CD4-positive, alpha-beta T cell treated with Interferon alpha-2 for 1 hour (primary cell): ENCODE measurements at regions not wholly inside any gene's neighbourhood (a gene's known extent, or its start where the extent isn't known, plus 50 kb on each side); places are given as distances from the start of the nearest gene placed in this dataset.
"Not testable (repeated sequence)": the region's sequence is repeated elsewhere in the genome, so short reads cannot be mapped to it uniquely, and the experiment has no call there.

Experiments
- DNase-seq, 2 donors: peaks; one replicate each; pipeline ENCODE4 v3.0.0-alpha.2; 2020 to 2022

GRCh38 chr5:60487885-60488442, 212.0 kb downstream of the DEPDC1B start:
- DNase-seq = no peak

- DNase-seq = no peak
Measured at GRCh38 chr5:60487476-60487875, 212.5 kb downstream of the DEPDC1B start.

GRCh38 chr5:60485361-60485760, 214.6 kb downstream of the DEPDC1B start:
- DNase-seq = no peak

GRCh38 chr5:60483050-60483449, 216.9 kb downstream of the DEPDC1B start:
- DNase-seq = no peak

- DNase-seq = no peak
Measured at GRCh38 chr5:60482301-60482700, 217.7 kb downstream of the DEPDC1B start.

- no peak for DNase-seq
Measured at GRCh38 chr5:60479542-60479941, 220.4 kb downstream of the DEPDC1B start.

- no peak for DNase-seq
Measured at GRCh38 chr5:60477849-60478248, 222.1 kb downstream of the DEPDC1B start.

GRCh38 chr5:60473654-60474053, 226.3 kb downstream of the DEPDC1B start:
- DNase-seq = no peak

GRCh38 chr5:60473027-60473426, 226.9 kb downstream of the DEPDC1B start:
- not testable (repeated sequence) for DNase-seq

GRCh38 chr5:60470881-60471280, 229.1 kb downstream of the DEPDC1B start:
- no peak for DNase-seq

GRCh38 chr5:60469286-60469685, 230.7 kb downstream of the DEPDC1B start:
- no peak for DNase-seq

GRCh38 chr5:60463179-60463868, 236.6 kb downstream of the DEPDC1B start:
- DNase-seq = no peak

GRCh38 chr5:60458666-60459065, 241.3 kb downstream of the DEPDC1B start:
- DNase-seq = no peak

- DNase-seq = no peak
Measured at GRCh38 chr5:60457233-60457632, 242.7 kb downstream of the DEPDC1B start.

GRCh38 chr5:60455589-60455988, 244.4 kb downstream of the DEPDC1B start:
- DNase-seq = no peak

GRCh38 chr5:60454277-60454676, 245.7 kb downstream of the DEPDC1B start:
- DNase-seq = not testable (repeated sequence)

- no peak for DNase-seq
Measured at GRCh38 chr5:60453186-60453976, 246.6 kb downstream of the DEPDC1B start.

GRCh38 chr5:60448600-60448999, 251.4 kb downstream of the DEPDC1B start:
- DNase-seq = no peak

- no peak for DNase-seq
Measured at GRCh38 chr5:60447488-60447920, 252.5 kb downstream of the DEPDC1B start.

- DNase-seq = no peak
Measured at GRCh38 chr5:60446917-60447316, 253.0 kb downstream of the DEPDC1B start.

- DNase-seq = no peak
Measured at GRCh38 chr5:60445921-60446320, 254.0 kb downstream of the DEPDC1B start.

- no peak for DNase-seq
Measured at GRCh38 chr5:60445427-60445826, 254.5 kb downstream of the DEPDC1B start.

GRCh38 chr5:60444661-60445360, 255.2 kb downstream of the DEPDC1B start:
- DNase-seq = no peak
